ENCODE measurements at regions not wholly inside any gene's neighbourhood (a gene's known extent, or its start where the extent isn't known, plus 50 kb on each side); places are given as distances from the start of the nearest gene placed in this dataset.

DNA sequence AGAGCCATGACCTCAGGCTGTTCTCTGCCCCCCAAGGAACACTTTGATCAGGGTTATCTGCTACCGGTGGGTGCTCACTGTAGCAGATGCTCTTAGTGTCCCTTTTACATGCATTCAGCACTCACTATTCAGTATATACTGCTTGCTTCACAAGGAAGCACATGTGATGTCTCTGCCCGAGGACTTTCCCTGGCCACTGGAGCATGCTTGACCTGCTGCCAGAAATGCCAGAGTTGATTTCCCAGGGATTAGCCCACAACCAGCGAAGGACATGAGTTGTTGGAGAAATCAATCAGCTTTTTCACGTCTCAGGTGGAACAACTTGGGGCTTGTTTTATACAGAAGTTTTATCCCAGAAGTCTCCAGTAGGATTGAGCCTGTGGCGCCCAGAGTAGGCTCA, 51.2 kb upstream of the RPS6KA3 start:
- Mint-ChIP-seq H3K27me3 (ENCODE audit: unreplicated experiment) (no peaks in the 10 kb centered on the region), H3K27ac (ENCODE audit: unreplicated experiment) (no peak overlapping the region), H3K36me3 (ENCODE audit: insufficient read depth, unreplicated experiment) (no peaks in the 10 kb centered on the region), H3K9me3 (ENCODE audit: low read depth, unreplicated experiment) (no peaks in the 10 kb centered on the region), H3K4me3 (ENCODE audit: low read depth, unreplicated experiment) (no peak overlapping the region), H3K4me1 (ENCODE audit: low read depth, unreplicated experiment) (peaks cover 10% of the 10 kb centered on the region)
- TF ChIP-seq, protein P1, sequence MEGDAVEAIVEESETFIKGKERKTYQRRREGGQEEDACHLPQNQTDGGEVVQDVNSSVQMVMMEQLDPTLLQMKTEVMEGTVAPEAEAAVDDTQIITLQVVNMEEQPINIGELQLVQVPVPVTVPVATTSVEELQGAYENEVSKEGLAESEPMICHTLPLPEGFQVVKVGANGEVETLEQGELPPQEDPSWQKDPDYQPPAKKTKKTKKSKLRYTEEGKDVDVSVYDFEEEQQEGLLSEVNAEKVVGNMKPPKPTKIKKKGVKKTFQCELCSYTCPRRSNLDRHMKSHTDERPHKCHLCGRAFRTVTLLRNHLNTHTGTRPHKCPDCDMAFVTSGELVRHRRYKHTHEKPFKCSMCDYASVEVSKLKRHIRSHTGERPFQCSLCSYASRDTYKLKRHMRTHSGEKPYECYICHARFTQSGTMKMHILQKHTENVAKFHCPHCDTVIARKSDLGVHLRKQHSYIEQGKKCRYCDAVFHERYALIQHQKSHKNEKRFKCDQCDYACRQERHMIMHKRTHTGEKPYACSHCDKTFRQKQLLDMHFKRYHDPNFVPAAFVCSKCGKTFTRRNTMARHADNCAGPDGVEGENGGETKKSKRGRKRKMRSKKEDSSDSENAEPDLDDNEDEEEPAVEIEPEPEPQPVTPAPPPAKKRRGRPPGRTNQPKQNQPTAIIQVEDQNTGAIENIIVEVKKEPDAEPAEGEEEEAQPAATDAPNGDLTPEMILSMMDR (IDR thresholded peaks at IDR 0.05; ENCODE audit: unreplicated experiment) = no peak
- CTCF ChIA-PET = no interaction called here
- no peak for DNase-seq
- BruUV-seq (replicated peaks) = no TSS peak
- intact Hi-C loops (cut with micrococcal nuclease; ENCODE audit: unreplicated experiment) = no loop called here
